GM23248 (cell line): ENCODE measurements at regions not wholly inside any gene's neighbourhood (a gene's known extent, or its start where the extent isn't known, plus 50 kb on each side); places are given as distances from the start of the nearest gene placed in this dataset.
"Not testable (repeated sequence)": the region's sequence is repeated elsewhere in the genome, so short reads cannot be mapped to it uniquely, and the experiment has no call there.

ENCODE experiments used
- EZH2 ChIP-seq: fragments of 200-600 bp; sonication (generic); IDR thresholded peaks from 2 replicates; pipeline ENCODE4 v1.6.1; 2018; ENCODE audit warnings: antibody characterized with exemption, mild to moderate bottlenecking; ENCODE audit not compliant: insufficient read depth, poor library complexity, severe bottlenecking
- EZH2phosphoT487 ChIP-seq: fragments of 200-600 bp; sonication (generic); IDR thresholded peaks from 2 replicates; pipeline ENCODE4 v1.6.1; 2018; ENCODE audit warnings: antibody characterized with exemption, moderate library complexity, mild to moderate bottlenecking, low read depth; ENCODE audit not compliant: insufficient read depth

DNA sequence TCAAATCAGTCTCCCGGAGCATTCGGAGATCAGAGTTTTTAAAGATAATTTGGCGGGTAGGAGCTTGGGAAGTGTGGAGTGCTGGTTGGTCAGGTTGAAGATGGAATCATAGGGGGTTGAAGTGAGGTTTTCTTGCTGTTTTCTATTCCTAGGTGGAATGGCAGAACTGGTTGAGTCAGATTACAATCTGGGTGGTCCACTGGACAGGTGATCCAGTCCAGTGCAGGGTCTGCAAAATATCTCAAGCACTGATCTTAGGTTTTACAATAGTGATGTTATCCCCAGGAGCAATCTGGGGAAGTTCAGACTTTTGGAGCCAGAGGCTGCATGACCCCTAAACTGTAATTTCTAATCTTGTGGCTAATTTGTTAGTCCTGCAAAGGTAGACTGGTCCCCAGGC lies 416.4 kb upstream of the MAGEB16 start:
- not testable (repeated sequence) for TF ChIP-seq EZH2, EZH2phosphoT487
